ENCODE measurements at regions not wholly inside any gene's neighbourhood (a gene's known extent, or its start where the extent isn't known, plus 50 kb on each side); places are given as distances from the start of the nearest gene placed in this dataset.

DNA sequence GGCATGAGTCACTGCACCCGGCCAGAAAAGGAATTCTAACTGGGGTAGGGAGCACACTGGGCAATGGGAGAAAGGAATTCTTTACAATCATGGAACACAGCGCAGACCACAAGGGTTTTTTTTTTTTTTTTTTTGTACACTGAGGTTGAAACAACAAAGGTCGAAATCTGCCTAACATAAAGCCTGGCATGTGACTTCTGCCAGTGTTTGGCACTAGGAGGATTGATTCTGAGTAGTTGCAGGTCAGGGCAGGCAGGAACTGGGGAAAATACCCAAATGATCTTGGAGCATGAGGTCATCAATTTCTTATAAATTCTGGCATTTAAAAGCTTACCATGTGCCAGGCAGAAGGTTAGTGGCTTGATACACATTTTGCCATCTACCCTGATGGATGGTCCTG is 202.0 kb upstream of the SNX19 start:
- no peaks in the 10 kb centered on the region for H3K27me3 Mint-ChIP-seq (ENCODE audit: low read depth)
- CTCF ChIA-PET: no interaction called here
- no peak for TF ChIP-seq HMGXB4 (CRISPR knock-in tag; IDR thresholded peaks at IDR 0.05)
- no peak for TF ChIP-seq JUN (CRISPR knock-in tag; IDR thresholded peaks at IDR 0.05)
- no peak for TF ChIP-seq FOXJ3 (CRISPR knock-in tag; IDR thresholded peaks at IDR 0.05; ENCODE audit: borderline replicate concordance)
- TF ChIP-seq, protein P1, sequence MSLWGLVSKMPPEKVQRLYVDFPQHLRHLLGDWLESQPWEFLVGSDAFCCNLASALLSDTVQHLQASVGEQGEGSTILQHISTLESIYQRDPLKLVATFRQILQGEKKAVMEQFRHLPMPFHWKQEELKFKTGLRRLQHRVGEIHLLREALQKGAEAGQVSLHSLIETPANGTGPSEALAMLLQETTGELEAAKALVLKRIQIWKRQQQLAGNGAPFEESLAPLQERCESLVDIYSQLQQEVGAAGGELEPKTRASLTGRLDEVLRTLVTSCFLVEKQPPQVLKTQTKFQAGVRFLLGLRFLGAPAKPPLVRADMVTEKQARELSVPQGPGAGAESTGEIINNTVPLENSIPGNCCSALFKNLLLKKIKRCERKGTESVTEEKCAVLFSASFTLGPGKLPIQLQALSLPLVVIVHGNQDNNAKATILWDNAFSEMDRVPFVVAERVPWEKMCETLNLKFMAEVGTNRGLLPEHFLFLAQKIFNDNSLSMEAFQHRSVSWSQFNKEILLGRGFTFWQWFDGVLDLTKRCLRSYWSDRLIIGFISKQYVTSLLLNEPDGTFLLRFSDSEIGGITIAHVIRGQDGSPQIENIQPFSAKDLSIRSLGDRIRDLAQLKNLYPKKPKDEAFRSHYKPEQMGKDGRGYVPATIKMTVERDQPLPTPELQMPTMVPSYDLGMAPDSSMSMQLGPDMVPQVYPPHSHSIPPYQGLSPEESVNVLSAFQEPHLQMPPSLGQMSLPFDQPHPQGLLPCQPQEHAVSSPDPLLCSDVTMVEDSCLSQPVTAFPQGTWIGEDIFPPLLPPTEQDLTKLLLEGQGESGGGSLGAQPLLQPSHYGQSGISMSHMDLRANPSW (CRISPR knock-in tag; conservative IDR thresholded peaks at IDR 0.05; ENCODE audit: low read depth): no peak
- no peak for TF ChIP-seq OVOL2 (CRISPR knock-in tag; IDR thresholded peaks at IDR 0.05; ENCODE audit: borderline replicate concordance)
- no peak for TF ChIP-seq KAT7 (CRISPR knock-in tag; IDR thresholded peaks at IDR 0.05; ENCODE audit: borderline replicate concordance)
- 0 out of 2 replicates have a peak, but pooled peaks cover under 1% of the 10 kb centered on the region for H3K9me3 Mint-ChIP-seq
- H3K4me3 Mint-ChIP-seq: no peak overlapping the region
- DNase-seq (ENCODE audit: low spot score) (no peak), ATAC-seq (no peak)
- no peak overlapping the region for H3K27ac Mint-ChIP-seq
- H3K4me1 Mint-ChIP-seq: peaks cover 10% of the 10 kb centered on the region
- POLR2A ChIA-PET: interaction anchor here (0.6 kb wide), 1 partner anchor 135 kb away, joined by 3 read pairs; no protein-coding TSS in a partner anchor
- H3K36me3 Mint-ChIP-seq: no peaks in the 10 kb centered on the region

- Mint-ChIP-seq H3K4me1 (peaks cover 10% of the 10 kb centered on the region), H3K27ac (no peak overlapping the region; the same call in 1 of the 2 replicates), H3K4me3 (no peak overlapping the region), H3K36me3 (no peaks in the 10 kb centered on the region), H3K9me3 (peaks cover 7% of the 10 kb centered on the region), H3K27me3 (ENCODE audit: low read depth) (no peaks in the 10 kb centered on the region)
- peak; percentile 63; the same call in 1 of the 2 replicates for ATAC-seq
- no peak for DNase-seq (ENCODE audit: low spot score)
- ChIA-PET POLR2A (no interaction called here), CTCF (interaction anchor here (1.0 to 1.4 kb wide), 2 partner anchors 26 to 51 kb away, joined by 3 read pairs; no protein-coding TSS in a partner anchor)
- TF ChIP-seq CREM (CRISPR knock-in tag; IDR thresholded peaks at IDR 0.05): no peak
- no peak for TF ChIP-seq ZNF281 (CRISPR knock-in tag; IDR thresholded peaks at IDR 0.05)
- no peak for TF ChIP-seq IRF2 (CRISPR knock-in tag; IDR thresholded peaks at IDR 0.05; ENCODE audit: borderline replicate concordance, low read depth)
- TF ChIP-seq, protein P2, sequence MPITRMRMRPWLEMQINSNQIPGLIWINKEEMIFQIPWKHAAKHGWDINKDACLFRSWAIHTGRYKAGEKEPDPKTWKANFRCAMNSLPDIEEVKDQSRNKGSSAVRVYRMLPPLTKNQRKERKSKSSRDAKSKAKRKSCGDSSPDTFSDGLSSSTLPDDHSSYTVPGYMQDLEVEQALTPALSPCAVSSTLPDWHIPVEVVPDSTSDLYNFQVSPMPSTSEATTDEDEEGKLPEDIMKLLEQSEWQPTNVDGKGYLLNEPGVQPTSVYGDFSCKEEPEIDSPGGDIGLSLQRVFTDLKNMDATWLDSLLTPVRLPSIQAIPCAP (CRISPR knock-in tag; IDR thresholded peaks at IDR 0.05): no peak
- TF ChIP-seq ZNF396 (CRISPR knock-in tag; IDR thresholded peaks at IDR 0.05; ENCODE audit: borderline replicate concordance): no peak
- TF ChIP-seq JUN (CRISPR knock-in tag; IDR thresholded peaks at IDR 0.05): no peak
- no peak for TF ChIP-seq USF2 (CRISPR knock-in tag; IDR thresholded peaks at IDR 0.05)
- no peak for TF ChIP-seq ZNF219 (CRISPR knock-in tag; IDR thresholded peaks at IDR 0.05; ENCODE audit: borderline replicate concordance)
- TF ChIP-seq, protein P3, sequence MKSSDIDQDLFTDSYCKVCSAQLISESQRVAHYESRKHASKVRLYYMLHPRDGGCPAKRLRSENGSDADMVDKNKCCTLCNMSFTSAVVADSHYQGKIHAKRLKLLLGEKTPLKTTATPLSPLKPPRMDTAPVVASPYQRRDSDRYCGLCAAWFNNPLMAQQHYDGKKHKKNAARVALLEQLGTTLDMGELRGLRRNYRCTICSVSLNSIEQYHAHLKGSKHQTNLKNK (CRISPR knock-in tag; IDR thresholded peaks at IDR 0.05): no peak
- no peak for TF ChIP-seq JAZF1 (CRISPR knock-in tag; IDR thresholded peaks at IDR 0.05)
- no peak for TF ChIP-seq ZBTB43 (CRISPR knock-in tag; IDR thresholded peaks at IDR 0.05)
- TF ChIP-seq, protein P4, sequence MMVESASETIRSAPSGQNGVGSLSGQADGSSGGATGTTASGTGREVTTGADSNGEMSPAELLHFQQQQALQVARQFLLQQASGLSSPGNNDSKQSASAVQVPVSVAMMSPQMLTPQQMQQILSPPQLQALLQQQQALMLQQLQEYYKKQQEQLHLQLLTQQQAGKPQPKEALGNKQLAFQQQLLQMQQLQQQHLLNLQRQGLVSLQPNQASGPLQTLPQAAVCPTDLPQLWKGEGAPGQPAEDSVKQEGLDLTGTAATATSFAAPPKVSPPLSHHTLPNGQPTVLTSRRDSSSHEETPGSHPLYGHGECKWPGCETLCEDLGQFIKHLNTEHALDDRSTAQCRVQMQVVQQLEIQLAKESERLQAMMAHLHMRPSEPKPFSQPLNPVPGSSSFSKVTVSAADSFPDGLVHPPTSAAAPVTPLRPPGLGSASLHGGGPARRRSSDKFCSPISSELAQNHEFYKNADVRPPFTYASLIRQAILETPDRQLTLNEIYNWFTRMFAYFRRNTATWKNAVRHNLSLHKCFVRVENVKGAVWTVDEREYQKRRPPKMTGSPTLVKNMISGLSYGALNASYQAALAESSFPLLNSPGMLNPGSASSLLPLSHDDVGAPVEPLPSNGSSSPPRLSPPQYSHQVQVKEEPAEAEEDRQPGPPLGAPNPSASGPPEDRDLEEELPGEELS (CRISPR knock-in tag; IDR thresholded peaks at IDR 0.05): no peak
- TF ChIP-seq ZNF423 (CRISPR knock-in tag; IDR thresholded peaks at IDR 0.05): no peak
- TF ChIP-seq NFATC4 (CRISPR knock-in tag; IDR thresholded peaks at IDR 0.05): no peak
Measured at GRCh38 chr11:131121426-131122333, 205.4 kb upstream of the SNX19 start.
